ENCODE measurements at regions not wholly inside any gene's neighbourhood (a gene's known extent, or its start where the extent isn't known, plus 50 kb on each side); places are given as distances from the start of the nearest gene placed in this dataset.

DNA sequence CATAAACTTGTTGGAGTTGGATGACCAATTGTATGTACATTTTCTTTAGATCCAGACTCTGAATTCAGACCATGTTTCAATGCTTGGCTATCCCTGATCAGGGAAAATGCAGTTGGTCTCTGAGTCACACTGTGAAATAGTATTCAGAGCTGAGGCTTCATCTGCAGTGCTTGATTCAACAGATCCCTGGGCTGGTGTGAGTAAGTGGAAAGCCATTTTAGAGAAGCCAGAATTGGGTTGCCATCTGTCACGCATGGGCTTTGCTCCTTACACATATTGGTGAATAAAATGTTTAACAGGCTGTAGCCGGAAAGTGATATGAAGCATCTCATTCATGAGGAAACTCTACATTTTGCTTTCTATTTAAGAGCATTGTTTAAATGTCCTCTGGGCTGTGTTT is 50.0 kb upstream of the ACYP2 start:
- no peak overlapping the region for H3K9ac ChIP-seq
- TF ChIP-seq EZH2 (IDR thresholded peaks at IDR 0.05; ENCODE audit: insufficient read depth, poor library complexity, severe bottlenecking), result no peak
- no peak for TF ChIP-seq EZH2phosphoT487 (IDR thresholded peaks at IDR 0.05; ENCODE audit: insufficient read depth, low read depth)
- H3K79me2 ChIP-seq (ENCODE audit: insufficient read depth), result no peaks in the 10 kb centered on the region
- no peak overlapping the region for H3K4me3 ChIP-seq
- H3K4me1 ChIP-seq (ENCODE audit: insufficient read depth), result peaks cover 12% of the 10 kb centered on the region
- H3K9me3 ChIP-seq (ENCODE audit: low read depth), result no peaks in the 10 kb centered on the region
- H2AFZ ChIP-seq, result no peak overlapping the region
- in situ Hi-C loops (cut with MboI), result no loop called here
- H3K36me3 ChIP-seq (ENCODE audit: low read depth), result no peaks in the 10 kb centered on the region
- peak overlapping the region; percentile 25 for H3K4me2 ChIP-seq (ENCODE audit: unreplicated experiment)
- 52 to 56% methylated on average over 2 of the region's 2 CpGs for WGBS, 2 experiments (ENCODE audit: low coverage in 1 of 2, low lambda C conversion rate in 2 of 2, missing lambda C conversion rate in 2 of 2)
- H3K9me2 ChIP-seq (ENCODE audit: insufficient read depth), result no peaks in the 10 kb centered on the region
- H3K27me3 ChIP-seq (replicated peaks; ENCODE audit: insufficient read depth), result no peaks in the 10 kb centered on the region
- no peaks in the 10 kb centered on the region for H4K20me1 ChIP-seq (ENCODE audit: insufficient read depth)
- H3F3A ChIP-seq (ENCODE audit: insufficient read depth), result peaks cover 8% of the 10 kb centered on the region
- peak; percentile 96 for DNase-seq
- peak overlapping the region; percentile 40 for H3K27ac ChIP-seq

DNA sequence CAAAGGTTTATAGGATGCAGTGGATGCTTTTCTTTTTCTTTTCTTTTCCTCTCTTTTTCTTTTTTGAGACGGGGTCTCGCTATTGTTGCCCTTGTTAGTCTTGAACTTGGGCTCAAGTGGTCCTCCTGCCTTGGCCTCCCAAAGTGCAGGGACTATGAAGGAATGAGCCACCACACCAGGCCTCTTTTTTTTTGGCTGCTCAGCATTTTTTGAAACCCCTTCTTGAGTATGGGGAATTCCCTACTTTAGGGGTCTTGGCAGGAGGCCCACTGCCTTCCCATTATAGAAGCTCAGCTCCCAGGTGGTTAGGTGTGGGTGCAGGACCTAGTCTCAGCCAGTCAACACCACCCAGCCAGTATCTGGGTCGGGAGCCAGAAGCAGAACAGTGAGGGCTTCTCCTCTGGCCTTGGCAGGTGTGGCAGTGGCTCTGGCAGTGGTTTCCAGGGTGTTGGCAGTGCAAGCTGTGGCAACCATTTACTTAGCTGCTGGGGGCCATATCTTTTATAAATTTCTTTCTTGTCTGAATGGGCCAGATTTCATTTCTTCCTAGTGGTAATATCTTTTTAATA is 51.4 kb upstream of the ACYP2 start:
- in situ Hi-C loops (cut with MboI), result no loop called here
- H3K9me3 ChIP-seq (ENCODE audit: low read depth), result no peaks in the 10 kb centered on the region
- no peaks in the 10 kb centered on the region for H3K36me3 ChIP-seq (ENCODE audit: low read depth)
- H3K79me2 ChIP-seq (ENCODE audit: insufficient read depth), result no peaks in the 10 kb centered on the region
- H3K27me3 ChIP-seq (replicated peaks; ENCODE audit: insufficient read depth), result no peaks in the 10 kb centered on the region
- no peak overlapping the region for H3K9ac ChIP-seq
- TF ChIP-seq EZH2 (IDR thresholded peaks at IDR 0.05; ENCODE audit: insufficient read depth, poor library complexity, severe bottlenecking) (no peak), EZH2phosphoT487 (IDR thresholded peaks at IDR 0.05; ENCODE audit: insufficient read depth, low read depth) (no peak)
- peaks cover 18% of the 10 kb centered on the region for H3F3A ChIP-seq (ENCODE audit: insufficient read depth)
- WGBS, 2 experiments (ENCODE audit: low coverage in 1 of 2, low lambda C conversion rate in 2 of 2, missing lambda C conversion rate in 2 of 2), result 77 to 81% methylated on average over 3 of the region's 3 CpGs
- H3K4me3 ChIP-seq, result no peak overlapping the region
- no peak overlapping the region for H2AFZ ChIP-seq
- DNase-seq, result no peak
- H3K4me1 ChIP-seq (ENCODE audit: insufficient read depth), result peaks cover 23% of the 10 kb centered on the region
- H3K9me2 ChIP-seq (ENCODE audit: insufficient read depth), result no peaks in the 10 kb centered on the region
- H3K4me2 ChIP-seq (ENCODE audit: unreplicated experiment), result no peak overlapping the region
- no peaks in the 10 kb centered on the region for H4K20me1 ChIP-seq (ENCODE audit: insufficient read depth)
- no peak overlapping the region for H3K27ac ChIP-seq

DNA sequence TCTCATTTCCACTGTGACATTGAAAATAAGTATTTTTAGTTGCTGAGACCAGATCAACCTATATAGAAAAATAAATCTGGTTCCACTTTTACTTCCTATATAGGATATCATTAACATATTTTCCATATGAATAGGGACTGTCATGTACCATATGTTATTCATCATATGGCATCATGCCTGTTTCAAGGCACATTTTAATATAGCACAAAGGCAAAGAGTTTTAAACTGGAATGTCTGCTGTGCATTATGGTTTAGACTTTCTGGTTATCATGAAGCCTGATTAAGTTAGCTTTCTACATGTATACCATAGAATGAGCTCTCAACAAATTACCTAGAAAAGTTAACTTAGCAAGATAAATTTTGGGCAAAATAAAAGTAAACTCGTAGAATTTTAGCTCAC is 53.0 kb upstream of the ACYP2 start:
- no peaks in the 10 kb centered on the region for H3K79me2 ChIP-seq (ENCODE audit: insufficient read depth)
- H3K27ac ChIP-seq, result no peak overlapping the region
- no peak overlapping the region for H3K4me2 ChIP-seq (ENCODE audit: unreplicated experiment)
- H3K9ac ChIP-seq, result no peak overlapping the region
- H3K9me3 ChIP-seq (ENCODE audit: low read depth), result no peaks in the 10 kb centered on the region
- H3K27me3 ChIP-seq (replicated peaks; ENCODE audit: insufficient read depth), result no peaks in the 10 kb centered on the region
- H3F3A ChIP-seq (ENCODE audit: insufficient read depth), result peaks cover 18% of the 10 kb centered on the region
- H3K4me1 ChIP-seq (ENCODE audit: insufficient read depth), result peaks cover 23% of the 10 kb centered on the region
- H3K36me3 ChIP-seq (ENCODE audit: low read depth), result no peaks in the 10 kb centered on the region
- H3K9me2 ChIP-seq (ENCODE audit: insufficient read depth), result no peaks in the 10 kb centered on the region
- no peaks in the 10 kb centered on the region for H4K20me1 ChIP-seq (ENCODE audit: insufficient read depth)
- H2AFZ ChIP-seq, result no peak overlapping the region
- in situ Hi-C loops (cut with MboI), result no loop called here
- no peak for DNase-seq
- 89 to 97% methylated on average over 1 of the region's 1 CpG for WGBS, 2 experiments (ENCODE audit: low coverage in 1 of 2, low lambda C conversion rate in 2 of 2, missing lambda C conversion rate in 2 of 2)
- no peak overlapping the region for H3K4me3 ChIP-seq
- TF ChIP-seq EZH2phosphoT487 (IDR thresholded peaks at IDR 0.05; ENCODE audit: insufficient read depth, low read depth) (no peak), EZH2 (IDR thresholded peaks at IDR 0.05; ENCODE audit: insufficient read depth, poor library complexity, severe bottlenecking) (no peak)

DNA sequence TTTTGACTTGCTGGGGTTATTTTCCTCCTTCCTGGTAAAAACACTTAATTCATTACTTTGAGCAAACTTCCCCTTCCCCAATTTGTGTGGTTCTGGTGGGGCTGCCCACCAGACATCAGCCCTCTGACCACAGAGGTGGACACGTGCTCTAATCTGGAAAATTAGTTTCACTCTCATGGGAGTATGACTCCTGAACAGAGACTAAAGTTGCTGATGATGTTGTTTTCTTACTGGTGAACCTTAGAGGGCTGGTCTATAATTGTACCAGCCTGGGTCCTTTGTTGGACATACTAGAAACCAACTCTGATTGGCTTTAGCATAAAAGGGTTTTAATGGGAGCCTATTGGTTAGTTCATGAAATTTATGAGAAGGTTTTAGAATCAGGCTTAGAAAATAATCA is 54.1 kb upstream of the ACYP2 start:
- Histone ChIP-seq H3K9me3 (ENCODE audit: low read depth) (no peaks in the 10 kb centered on the region), H3K27ac (no peak overlapping the region), H3K9me2 (ENCODE audit: insufficient read depth) (no peaks in the 10 kb centered on the region), H3K4me3 (no peak overlapping the region), H3K79me2 (ENCODE audit: insufficient read depth) (no peaks in the 10 kb centered on the region), H4K20me1 (ENCODE audit: insufficient read depth) (no peaks in the 10 kb centered on the region), H3K9ac (no peak overlapping the region), H3K4me2 (ENCODE audit: unreplicated experiment) (no peak overlapping the region), H3K27me3 (replicated peaks; ENCODE audit: insufficient read depth) (no peaks in the 10 kb centered on the region), H3K36me3 (ENCODE audit: low read depth) (no peaks in the 10 kb centered on the region), H3K4me1 (ENCODE audit: insufficient read depth) (peaks cover 23% of the 10 kb centered on the region), H2AFZ (no peak overlapping the region), H3F3A (ENCODE audit: insufficient read depth) (peaks cover 18% of the 10 kb centered on the region)
- no peak for TF ChIP-seq EZH2 (IDR thresholded peaks at IDR 0.05; ENCODE audit: insufficient read depth, poor library complexity, severe bottlenecking)
- TF ChIP-seq EZH2phosphoT487 (IDR thresholded peaks at IDR 0.05; ENCODE audit: insufficient read depth, low read depth), result no peak
- WGBS, 2 experiments (ENCODE audit: low coverage in 1 of 2, low lambda C conversion rate in 2 of 2, missing lambda C conversion rate in 2 of 2), result 84 to 92% methylated on average over 1 of the region's 1 CpG
- in situ Hi-C loops (cut with MboI), result no loop called here
- DNase-seq, result no peak

DNA sequence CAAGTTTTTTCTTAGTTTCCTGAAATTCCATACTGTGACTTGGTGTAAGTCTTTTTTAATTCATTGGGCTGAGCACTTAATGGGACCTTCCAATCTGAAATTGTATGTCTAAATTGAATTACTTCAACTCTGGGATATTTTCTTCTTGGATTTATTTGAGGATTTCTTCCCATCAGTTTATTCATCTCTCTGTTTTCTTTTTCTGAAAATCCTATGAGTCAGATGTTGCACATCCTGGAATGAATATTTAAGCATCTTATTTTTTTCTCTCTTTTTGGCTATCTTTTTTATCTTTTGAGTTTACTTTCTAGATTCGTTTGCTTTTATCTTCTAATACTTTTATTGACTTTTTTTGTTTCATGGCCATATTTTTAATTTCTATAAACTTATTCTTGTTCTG is 55.4 kb upstream of the ACYP2 start:
- no peaks in the 10 kb centered on the region for H3K36me3 ChIP-seq (ENCODE audit: low read depth)
- peak; percentile 53 for DNase-seq
- no peaks in the 10 kb centered on the region for H4K20me1 ChIP-seq (ENCODE audit: insufficient read depth)
- peak overlapping the region; percentile 67 for H3K27ac ChIP-seq
- H3K9ac ChIP-seq, result no peak overlapping the region
- no peak overlapping the region for H3K4me3 ChIP-seq
- H3K4me2 ChIP-seq (ENCODE audit: unreplicated experiment), result peak overlapping the region; percentile 39
- in situ Hi-C loops (cut with MboI), result no loop called here
- no peaks in the 10 kb centered on the region for H3K79me2 ChIP-seq (ENCODE audit: insufficient read depth)
- no peaks in the 10 kb centered on the region for H3K27me3 ChIP-seq (replicated peaks; ENCODE audit: insufficient read depth)
- peak overlapping the region; percentile 23 for H2AFZ ChIP-seq
- H3K4me1 ChIP-seq (ENCODE audit: insufficient read depth), result peaks cover 14% of the 10 kb centered on the region
- H3F3A ChIP-seq (ENCODE audit: insufficient read depth), result peaks cover 10% of the 10 kb centered on the region
- H3K9me2 ChIP-seq (ENCODE audit: insufficient read depth), result no peaks in the 10 kb centered on the region
- 50 to 58% methylated on average over 1 of the region's 1 CpG for WGBS, 2 experiments (ENCODE audit: low coverage in 1 of 2, low lambda C conversion rate in 2 of 2, missing lambda C conversion rate in 2 of 2)
- no peak for TF ChIP-seq EZH2phosphoT487 (IDR thresholded peaks at IDR 0.05; ENCODE audit: insufficient read depth, low read depth)
- no peak for TF ChIP-seq EZH2 (IDR thresholded peaks at IDR 0.05; ENCODE audit: insufficient read depth, poor library complexity, severe bottlenecking)
- H3K9me3 ChIP-seq (ENCODE audit: low read depth), result no peaks in the 10 kb centered on the region

Measured in GM23248 (cell line).